WERI-Rb-1 (cell line): ENCODE measurements at regions not wholly inside any gene's neighbourhood (a gene's known extent, or its start where the extent isn't known, plus 50 kb on each side); places are given as distances from the start of the nearest gene placed in this dataset.

Experiments used
- DNase-seq: peaks from one replicate; pipeline ENCODE4 v3.0.0-alpha.2; 2020
- H3K27ac ChIP-seq: fragments of 250-450 bp; sonication (Bioruptor Pico); 2 replicates; pipeline ENCODE4 v1.5.1; 2020; ENCODE audit warnings: mild to moderate bottlenecking, moderate library complexity
- H3K27me3 ChIP-seq: fragments of 250-450 bp; sonication (Bioruptor Pico); 2 replicates; pipeline ENCODE4 v1.5.1; 2021; ENCODE audit warnings: mild to moderate bottlenecking, low read depth, moderate library complexity; ENCODE audit not compliant: insufficient read depth, severe bottlenecking
- H3K36me3 ChIP-seq: fragments of 250-450 bp; sonication (Bioruptor Pico); 2 replicates; pipeline ENCODE4 v1.5.1; 2020; ENCODE audit warnings: mild to moderate bottlenecking, moderate library complexity
- H3K4me3 ChIP-seq: 2 replicates; pipeline ENCODE4 v1.5.1; 2011; ENCODE audit warnings: low read depth, mild to moderate bottlenecking, control low read depth, low read length
- H3K9me3 ChIP-seq: fragments of 250-450 bp; sonication (Bioruptor Pico); 2 replicates; pipeline ENCODE4 v1.5.1; 2021; ENCODE audit warnings: mild to moderate bottlenecking, moderate library complexity; ENCODE audit not compliant: severe bottlenecking
- TF ChIP-seq, protein P1 (sequence below): IDR thresholded peaks from 2 replicates; pipeline ENCODE4 v1.5.1; 2011; ENCODE audit warnings: low read depth, mild to moderate bottlenecking, control low read depth, inconsistent platforms, low read length

DNA sequence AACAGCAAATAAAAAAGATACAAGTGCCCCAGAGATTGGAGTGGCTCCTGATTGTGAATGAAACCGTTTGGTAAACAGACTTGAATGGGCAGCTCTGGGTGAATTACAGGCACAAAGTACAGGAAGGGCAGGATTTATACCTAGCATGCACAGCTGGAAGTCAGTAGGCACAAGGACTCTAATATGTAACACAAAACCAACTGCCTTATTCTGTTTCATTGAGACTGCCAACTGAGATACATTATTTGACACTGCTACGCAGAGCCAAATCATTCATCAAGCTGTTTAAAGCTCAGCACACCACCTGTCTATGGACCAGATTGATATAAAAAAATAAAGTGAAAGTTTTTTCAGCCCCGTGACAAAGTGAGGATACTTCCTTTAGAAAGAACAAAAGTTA lies 541.2 kb downstream of the NUP35 start:
- H3K36me3 ChIP-seq = no peaks in the 10 kb centered on the region
- no peaks in the 10 kb centered on the region for H3K9me3 ChIP-seq
- TF ChIP-seq, protein P1, sequence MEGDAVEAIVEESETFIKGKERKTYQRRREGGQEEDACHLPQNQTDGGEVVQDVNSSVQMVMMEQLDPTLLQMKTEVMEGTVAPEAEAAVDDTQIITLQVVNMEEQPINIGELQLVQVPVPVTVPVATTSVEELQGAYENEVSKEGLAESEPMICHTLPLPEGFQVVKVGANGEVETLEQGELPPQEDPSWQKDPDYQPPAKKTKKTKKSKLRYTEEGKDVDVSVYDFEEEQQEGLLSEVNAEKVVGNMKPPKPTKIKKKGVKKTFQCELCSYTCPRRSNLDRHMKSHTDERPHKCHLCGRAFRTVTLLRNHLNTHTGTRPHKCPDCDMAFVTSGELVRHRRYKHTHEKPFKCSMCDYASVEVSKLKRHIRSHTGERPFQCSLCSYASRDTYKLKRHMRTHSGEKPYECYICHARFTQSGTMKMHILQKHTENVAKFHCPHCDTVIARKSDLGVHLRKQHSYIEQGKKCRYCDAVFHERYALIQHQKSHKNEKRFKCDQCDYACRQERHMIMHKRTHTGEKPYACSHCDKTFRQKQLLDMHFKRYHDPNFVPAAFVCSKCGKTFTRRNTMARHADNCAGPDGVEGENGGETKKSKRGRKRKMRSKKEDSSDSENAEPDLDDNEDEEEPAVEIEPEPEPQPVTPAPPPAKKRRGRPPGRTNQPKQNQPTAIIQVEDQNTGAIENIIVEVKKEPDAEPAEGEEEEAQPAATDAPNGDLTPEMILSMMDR = no peak
- no peak for DNase-seq
- H3K27ac ChIP-seq = no peak overlapping the region
- H3K27me3 ChIP-seq = no peaks in the 10 kb centered on the region
- H3K4me3 ChIP-seq = no peak overlapping the region

DNA sequence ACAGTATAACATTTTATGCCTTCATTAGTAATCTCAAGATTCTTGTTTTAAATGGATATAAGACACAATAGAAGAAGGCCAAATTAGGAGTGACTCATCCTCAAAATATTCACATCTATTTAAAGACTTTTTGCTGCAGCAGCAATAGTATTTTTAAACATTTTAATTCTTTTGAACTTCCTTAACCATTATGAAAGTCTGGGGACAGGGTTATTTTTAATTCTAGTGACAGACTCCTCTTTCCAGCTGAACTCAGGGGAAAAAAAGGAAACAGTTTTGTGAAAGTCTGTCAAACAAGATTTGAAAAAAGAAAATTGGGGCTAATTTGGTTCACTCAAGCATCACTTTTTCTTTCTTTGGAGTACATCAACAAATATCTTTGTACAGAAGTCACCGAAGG lies 541.8 kb downstream of the NUP35 start:
- H3K27ac ChIP-seq = no peak overlapping the region
- no peaks in the 10 kb centered on the region for H3K36me3 ChIP-seq
- H3K9me3 ChIP-seq = no peaks in the 10 kb centered on the region
- H3K27me3 ChIP-seq = no peaks in the 10 kb centered on the region
- TF ChIP-seq, protein P1 = no peak
- DNase-seq = no peak
- no peak overlapping the region for H3K4me3 ChIP-seq

DNA sequence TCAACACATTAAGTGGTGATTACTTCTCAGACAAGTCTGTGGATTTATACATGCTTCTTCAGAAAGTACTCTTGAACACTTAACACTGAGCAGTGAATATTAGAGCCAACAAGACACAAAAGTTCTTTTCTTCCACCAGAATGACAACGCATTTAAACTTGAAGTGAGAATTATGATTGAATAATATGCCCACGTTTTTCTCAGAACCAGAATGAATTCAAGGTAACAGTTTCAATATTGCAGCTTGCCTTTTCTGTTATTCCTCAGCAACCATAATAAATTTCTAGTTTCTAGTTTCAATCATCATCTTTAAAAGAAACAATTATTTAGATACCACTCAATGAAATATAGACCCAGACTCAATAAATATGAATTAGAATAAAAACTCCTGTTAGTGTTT lies 547.0 kb downstream of the NUP35 start:
- no peaks in the 10 kb centered on the region for H3K27me3 ChIP-seq
- DNase-seq = no peak
- H3K27ac ChIP-seq = no peak overlapping the region
- TF ChIP-seq, protein P1 = no peak
- H3K4me3 ChIP-seq = no peak overlapping the region
- no peaks in the 10 kb centered on the region for H3K9me3 ChIP-seq
- H3K36me3 ChIP-seq = no peaks in the 10 kb centered on the region

DNA sequence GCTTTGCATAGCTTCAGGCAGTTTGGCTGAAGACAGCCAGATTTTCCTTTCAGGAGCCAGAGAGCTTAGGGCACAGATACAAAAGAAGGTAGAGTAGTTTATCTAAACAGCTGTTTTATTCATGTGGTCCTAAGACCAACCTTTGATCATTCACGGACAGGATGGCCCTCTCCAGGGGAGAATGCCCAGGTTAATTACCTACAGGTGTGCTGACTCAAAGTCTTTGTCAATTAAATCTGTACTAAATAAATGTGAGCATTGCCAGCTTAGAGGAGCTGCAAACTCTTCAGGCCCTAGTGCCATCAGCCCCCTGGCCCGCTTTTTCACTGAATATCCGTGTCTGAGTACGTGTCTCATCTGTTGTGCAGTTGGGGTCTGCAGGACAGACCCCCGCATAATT lies 554.7 kb downstream of the NUP35 start:
- Histone ChIP-seq H3K27me3 (no peaks in the 10 kb centered on the region), H3K27ac (no peak overlapping the region), H3K9me3 (no peaks in the 10 kb centered on the region), H3K36me3 (no peaks in the 10 kb centered on the region), H3K4me3 (no peak overlapping the region)
- TF ChIP-seq, protein P1 = no peak
- DNase-seq = no peak

DNA sequence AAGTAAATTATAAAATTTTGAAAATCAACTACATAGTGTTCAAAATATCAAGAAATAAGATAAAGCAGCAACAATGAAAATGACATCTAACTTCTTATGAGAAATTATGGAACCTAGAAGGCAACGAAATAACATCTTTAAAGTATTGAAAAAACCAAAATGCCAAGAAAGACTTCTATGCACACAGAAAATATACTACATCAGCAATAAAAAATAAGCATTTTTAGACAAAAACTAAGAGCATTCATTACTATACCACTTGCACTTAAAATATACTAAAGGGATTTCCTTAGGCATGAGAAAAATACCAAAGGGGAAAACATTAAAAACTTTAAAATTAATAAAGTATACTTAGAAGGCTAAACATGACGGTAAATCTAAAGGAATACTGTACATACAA lies 556.3 kb downstream of the NUP35 start:
- Histone ChIP-seq H3K36me3 (no peaks in the 10 kb centered on the region), H3K27me3 (no peaks in the 10 kb centered on the region), H3K4me3 (no peak overlapping the region), H3K9me3 (no peaks in the 10 kb centered on the region), H3K27ac (no peak overlapping the region)
- DNase-seq = no peak
- TF ChIP-seq, protein P1 = no peak

DNA sequence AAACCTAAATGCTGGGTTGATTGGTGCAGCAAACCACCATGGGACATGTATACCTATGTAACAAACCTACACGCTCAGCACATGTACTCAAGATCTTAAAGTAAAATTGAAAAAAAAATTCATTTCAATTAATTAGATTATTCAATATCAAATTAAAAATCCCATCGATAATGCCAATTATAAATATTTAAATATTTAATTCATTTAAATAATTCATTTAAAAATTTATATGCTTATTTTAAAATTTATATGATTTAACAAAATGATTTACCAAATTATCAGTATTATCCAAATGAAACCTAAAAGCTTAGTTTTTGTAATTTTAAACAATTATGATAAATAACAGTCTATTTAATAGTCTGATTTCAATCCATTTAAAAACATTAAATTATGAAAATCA lies 560.4 kb downstream of the NUP35 start:
- Histone ChIP-seq H3K36me3 (no peaks in the 10 kb centered on the region), H3K27me3 (no peaks in the 10 kb centered on the region), H3K4me3 (no peak overlapping the region), H3K9me3 (no peaks in the 10 kb centered on the region), H3K27ac (no peak overlapping the region)
- DNase-seq = no peak
- TF ChIP-seq, protein P1 = no peak
